Endothelial cell (in vitro differentiated cells): ENCODE measurements at regions not wholly inside any gene's neighbourhood (a gene's known extent, or its start where the extent isn't known, plus 50 kb on each side); places are given as distances from the start of the nearest gene placed in this dataset.

Source experiments
- DNase-seq: peaks from one replicate; pipeline ENCODE4 v3.0.0; 2021; ENCODE audit warnings: low spot score
- H3K27ac Mint-ChIP-seq: one replicate; pipeline ENCODE4 v1.8.0; 2021; ENCODE audit warnings: mixed read lengths, inconsistent platforms; ENCODE audit not compliant: unreplicated experiment
- H3K27me3 Mint-ChIP-seq: one replicate; pipeline ENCODE4 v1.8.0; 2021; ENCODE audit warnings: mild to moderate bottlenecking, moderate library complexity, mixed read lengths, inconsistent platforms; ENCODE audit not compliant: unreplicated experiment
- H3K36me3 Mint-ChIP-seq: one replicate; pipeline ENCODE4 v1.8.0; 2021; ENCODE audit warnings: mild to moderate bottlenecking, low read depth, mixed read lengths, inconsistent platforms; ENCODE audit not compliant: unreplicated experiment
- H3K4me1 Mint-ChIP-seq: one replicate; pipeline ENCODE4 v1.8.0; 2021; ENCODE audit warnings: mild to moderate bottlenecking, mixed read lengths, inconsistent platforms; ENCODE audit not compliant: unreplicated experiment
- H3K4me3 Mint-ChIP-seq: one replicate; pipeline ENCODE4 v1.8.0; 2021; ENCODE audit warnings: mild to moderate bottlenecking, mixed read lengths, inconsistent platforms; ENCODE audit not compliant: unreplicated experiment
- H3K9me3 Mint-ChIP-seq: one replicate; pipeline ENCODE4 v1.8.0; 2021; ENCODE audit warnings: mixed read lengths, inconsistent platforms; ENCODE audit not compliant: unreplicated experiment
- CTCF ChIP-seq: fragments of 200-600 bp; sonication (generic); IDR thresholded peaks from one replicate; pipeline ENCODE4 v1.5.0; 2021; ENCODE audit warnings: antibody characterized with exemption; ENCODE audit not compliant: unreplicated experiment

GRCh38 chr4:136796953-136797352, 735.3 kb downstream of the PCDH18 start:
- H3K4me3 Mint-ChIP-seq = no peak overlapping the region
- H3K27ac Mint-ChIP-seq = no peak overlapping the region
- DNase-seq = no peak
- H3K36me3 Mint-ChIP-seq = no peaks in the 10 kb centered on the region
- H3K4me1 Mint-ChIP-seq = no peaks in the 10 kb centered on the region
- no peak for TF ChIP-seq CTCF
- no peaks in the 10 kb centered on the region for H3K9me3 Mint-ChIP-seq
- H3K27me3 Mint-ChIP-seq = no peaks in the 10 kb centered on the region

DNA sequence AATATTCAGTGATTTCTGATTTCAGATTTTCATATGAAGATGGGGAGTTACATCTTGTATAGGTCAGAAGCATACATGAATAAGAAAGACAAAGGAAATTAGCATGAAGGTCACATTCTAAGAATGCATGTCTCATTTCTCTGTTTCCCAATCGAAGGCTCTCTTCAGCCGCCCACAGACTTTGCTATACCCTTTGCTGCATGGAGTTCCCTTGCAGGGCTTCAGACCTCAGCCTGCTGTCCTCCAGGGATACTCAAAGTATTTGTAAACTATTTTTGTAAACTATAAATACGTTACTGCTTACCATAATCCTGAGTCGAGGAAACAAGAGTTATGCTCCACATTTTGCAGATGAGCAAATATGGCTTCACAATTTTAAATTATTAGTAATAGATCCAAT, 738.4 kb downstream of the PCDH18 start:
- no peak for TF ChIP-seq CTCF
- H3K36me3 Mint-ChIP-seq = no peaks in the 10 kb centered on the region
- no peak overlapping the region for H3K27ac Mint-ChIP-seq
- H3K4me1 Mint-ChIP-seq = no peaks in the 10 kb centered on the region
- H3K27me3 Mint-ChIP-seq = no peaks in the 10 kb centered on the region
- no peaks in the 10 kb centered on the region for H3K9me3 Mint-ChIP-seq
- no peak overlapping the region for H3K4me3 Mint-ChIP-seq
- no peak for DNase-seq

- TF ChIP-seq CTCF = no peak
- no peak for DNase-seq
- no peaks in the 10 kb centered on the region for H3K4me1 Mint-ChIP-seq
- H3K27ac Mint-ChIP-seq = no peak overlapping the region
- H3K4me3 Mint-ChIP-seq = no peak overlapping the region
- H3K36me3 Mint-ChIP-seq = peaks cover 8% of the 10 kb centered on the region
- H3K27me3 Mint-ChIP-seq = peaks cover 1% of the 10 kb centered on the region
- H3K9me3 Mint-ChIP-seq = no peaks in the 10 kb centered on the region
Measured at GRCh38 chr4:136784326-136784725, 748.0 kb downstream of the PCDH18 start.

DNA sequence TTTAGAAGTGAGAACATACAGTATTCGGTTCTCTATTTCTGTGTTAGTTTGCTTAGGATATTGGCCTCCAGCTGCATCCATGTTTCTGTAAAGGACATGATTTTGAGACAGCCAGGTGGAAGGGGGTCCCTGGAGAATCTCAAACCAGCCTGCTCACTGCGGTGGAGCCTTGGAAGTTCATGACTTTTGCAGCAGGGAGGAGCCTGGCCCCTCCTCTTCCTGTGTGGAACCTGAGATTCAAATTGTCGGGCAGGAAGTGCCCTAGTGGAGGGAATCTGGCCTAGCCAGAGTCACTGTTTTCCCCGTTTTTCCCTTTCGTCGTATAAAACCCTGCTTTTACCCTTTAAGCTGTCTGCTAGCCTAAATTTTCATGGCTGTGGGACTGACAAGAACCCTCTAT, 762.6 kb downstream of the PCDH18 start:
- H3K27me3 Mint-ChIP-seq = no peaks in the 10 kb centered on the region
- H3K9me3 Mint-ChIP-seq = no peaks in the 10 kb centered on the region
- no peaks in the 10 kb centered on the region for H3K4me1 Mint-ChIP-seq
- no peak for DNase-seq
- H3K4me3 Mint-ChIP-seq = no peak overlapping the region
- no peak overlapping the region for H3K27ac Mint-ChIP-seq
- TF ChIP-seq CTCF = no peak
- H3K36me3 Mint-ChIP-seq = no peaks in the 10 kb centered on the region

DNA sequence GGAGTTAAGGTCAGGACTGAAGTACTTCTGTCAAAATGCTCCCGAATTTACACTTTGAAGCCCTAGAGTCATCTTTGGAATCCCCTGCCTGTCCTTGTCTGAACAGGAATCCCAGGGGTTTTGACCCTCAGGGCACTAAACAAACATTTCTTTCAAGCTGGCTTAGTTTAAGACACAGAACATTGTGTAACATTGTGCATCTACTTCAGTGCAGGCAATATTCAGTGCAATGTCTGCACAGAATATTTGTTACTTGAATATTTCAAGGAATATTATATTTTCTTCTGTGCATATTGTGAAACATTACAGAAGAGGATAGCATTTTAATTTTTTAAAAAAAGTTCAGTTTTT, 763.4 kb downstream of the PCDH18 start:
- H3K4me1 Mint-ChIP-seq = no peaks in the 10 kb centered on the region
- no peaks in the 10 kb centered on the region for H3K9me3 Mint-ChIP-seq
- DNase-seq = no peak
- H3K27me3 Mint-ChIP-seq = no peaks in the 10 kb centered on the region
- H3K36me3 Mint-ChIP-seq = no peaks in the 10 kb centered on the region
- no peak for TF ChIP-seq CTCF
- H3K27ac Mint-ChIP-seq = no peak overlapping the region
- no peak overlapping the region for H3K4me3 Mint-ChIP-seq
